Ishikawa (cell line): ENCODE measurements at regions not wholly inside any gene's neighbourhood (a gene's known extent, or its start where the extent isn't known, plus 50 kb on each side); places are given as distances from the start of the nearest gene placed in this dataset.

ENCODE experiments used
- CEBPB ChIP-seq: IDR thresholded peaks from 2 replicates; pipeline ENCODE4 v1.6.1; 2012
- CREB1 ChIP-seq: IDR thresholded peaks from 2 replicates; pipeline ENCODE4 v1.6.1; 2012; ENCODE audit warnings: low read depth
- EGR1 ChIP-seq: IDR thresholded peaks from 2 replicates; pipeline ENCODE4 v1.6.1; 2012
- EP300 ChIP-seq: IDR thresholded peaks from 2 replicates; pipeline ENCODE4 v1.6.1; 2012; ENCODE audit warnings: borderline replicate concordance
- FOXM1 ChIP-seq: IDR thresholded peaks from 2 replicates; pipeline ENCODE4 v1.6.1; 2012; ENCODE audit warnings: low read depth, borderline replicate concordance
- MAX ChIP-seq: IDR thresholded peaks from 2 replicates; pipeline ENCODE4 v1.6.1; 2012
- NFIC ChIP-seq: IDR thresholded peaks from 2 replicates; pipeline ENCODE4 v1.6.1; 2012
- RAD21 ChIP-seq: IDR thresholded peaks from 2 replicates; pipeline ENCODE4 v1.6.1; 2012; ENCODE audit warnings: low read depth
- REST ChIP-seq: IDR thresholded peaks from 2 replicates; pipeline ENCODE4 v1.6.1; 2012; ENCODE audit warnings: low read depth, mild to moderate bottlenecking
- TAF1 ChIP-seq: IDR thresholded peaks from 2 replicates; pipeline ENCODE4 v1.6.1; 2012; ENCODE audit warnings: low read depth, mild to moderate bottlenecking
- TCF12 ChIP-seq: IDR thresholded peaks from 2 replicates; pipeline ENCODE4 v1.6.1; 2012; ENCODE audit warnings: low read depth
- TEAD4 ChIP-seq: IDR thresholded peaks from 2 replicates; pipeline ENCODE4 v1.6.1; 2012
- YY1 ChIP-seq: IDR thresholded peaks from 2 replicates; pipeline ENCODE4 v1.6.1; 2012; ENCODE audit warnings: low read depth
- ZBTB7A ChIP-seq: IDR thresholded peaks from 2 replicates; pipeline ENCODE4 v1.6.1; 2012; ENCODE audit warnings: low read depth
- TF ChIP-seq, protein P1 (sequence below): IDR thresholded peaks from 2 replicates; pipeline ENCODE4 v1.6.1; 2012

DNA sequence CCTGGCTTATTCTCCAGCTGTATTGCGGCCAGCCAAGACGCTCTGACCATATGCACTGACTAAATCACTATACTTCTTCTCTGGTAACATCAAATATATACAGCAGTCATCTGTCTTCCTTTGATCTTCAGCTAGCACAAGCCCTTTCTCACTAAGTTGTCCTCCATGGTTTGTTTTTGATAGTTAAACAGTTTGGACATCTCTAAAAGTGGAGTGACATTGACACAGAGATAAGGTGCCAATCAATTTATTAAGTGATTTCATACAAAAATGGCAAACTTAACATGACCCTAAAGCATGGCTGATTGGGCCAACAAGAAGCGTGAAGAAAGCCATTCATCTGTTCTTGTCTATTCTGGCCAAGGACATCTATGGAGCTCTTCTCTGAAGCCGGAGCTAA, 334.9 kb downstream of the NKX6-1 start:
- TF ChIP-seq NFIC (no peak), TEAD4 (no peak), FOXM1 (no peak)

DNA sequence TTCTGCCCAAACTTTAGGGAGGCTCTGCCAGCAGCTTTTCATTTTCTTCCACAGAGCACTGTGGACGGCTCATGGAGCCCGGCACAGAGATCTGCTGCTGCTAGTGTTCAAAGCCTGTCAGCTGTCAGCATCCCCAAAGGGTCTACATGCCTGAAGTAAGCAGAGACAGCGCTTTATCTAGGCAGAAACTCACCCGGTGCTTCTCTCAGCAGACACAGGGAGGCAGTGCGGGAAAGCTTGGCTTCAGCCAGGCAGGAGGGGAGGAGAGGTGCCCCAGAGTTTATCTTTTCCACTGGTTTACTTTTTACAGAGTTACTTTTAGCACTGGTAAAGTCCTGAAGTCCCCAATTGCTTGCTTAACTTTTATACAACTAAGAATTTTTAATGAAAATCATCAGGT, 339.3 kb downstream of the NKX6-1 start:
- no peak for TF ChIP-seq TAF1
- no peak for TF ChIP-seq CEBPB
- TF ChIP-seq FOXM1, result no peak
- TF ChIP-seq YY1, result no peak
- no peak for TF ChIP-seq CREB1
- TF ChIP-seq, protein P1, sequence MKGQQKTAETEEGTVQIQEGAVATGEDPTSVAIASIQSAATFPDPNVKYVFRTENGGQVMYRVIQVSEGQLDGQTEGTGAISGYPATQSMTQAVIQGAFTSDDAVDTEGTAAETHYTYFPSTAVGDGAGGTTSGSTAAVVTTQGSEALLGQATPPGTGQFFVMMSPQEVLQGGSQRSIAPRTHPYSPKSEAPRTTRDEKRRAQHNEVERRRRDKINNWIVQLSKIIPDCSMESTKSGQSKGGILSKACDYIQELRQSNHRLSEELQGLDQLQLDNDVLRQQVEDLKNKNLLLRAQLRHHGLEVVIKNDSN, result no peak
- TF ChIP-seq ZBTB7A, result no peak
- no peak for TF ChIP-seq EGR1
- no peak for TF ChIP-seq EP300
- no peak for TF ChIP-seq NFIC
- no peak for TF ChIP-seq TEAD4
- no peak for TF ChIP-seq REST
- no peak for TF ChIP-seq TCF12
- TF ChIP-seq MAX, result no peak
- TF ChIP-seq RAD21, result no peak

GRCh38 chr4:84158670-84159069, 340.4 kb downstream of the NKX6-1 start:
- TF ChIP-seq EP300, result no peak
- no peak for TF ChIP-seq TEAD4
- TF ChIP-seq YY1, result no peak
- no peak for TF ChIP-seq CREB1
- no peak for TF ChIP-seq MAX
- no peak for TF ChIP-seq CEBPB
- no peak for TF ChIP-seq EGR1
- TF ChIP-seq TCF12, result no peak
- no peak for TF ChIP-seq REST

DNA sequence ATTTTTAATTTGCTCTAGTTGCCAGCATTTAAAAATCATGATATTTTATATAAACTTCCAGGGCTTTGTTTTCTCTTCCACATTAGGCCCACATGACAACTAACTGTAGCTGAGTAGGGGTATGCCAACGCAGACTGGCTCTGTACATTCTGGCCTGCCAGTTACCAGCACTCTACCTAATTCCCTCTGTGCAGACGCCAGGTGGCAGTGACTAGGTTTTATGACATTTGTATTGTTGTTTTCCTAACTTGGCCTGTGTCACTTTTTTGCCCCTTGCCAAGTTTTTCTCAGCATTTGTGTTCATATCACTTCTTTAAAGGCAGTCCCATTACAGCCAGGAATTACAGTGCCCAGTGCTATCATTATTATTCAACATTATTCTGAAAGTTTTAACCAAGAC, 347.5 kb downstream of the NKX6-1 start:
- TF ChIP-seq EP300, result no peak
- TF ChIP-seq MAX, result no peak
- no peak for TF ChIP-seq EGR1
- TF ChIP-seq CEBPB, result no peak
- no peak for TF ChIP-seq REST
- TF ChIP-seq FOXM1, result no peak
- TF ChIP-seq TAF1, result no peak
- TF ChIP-seq TEAD4, result no peak

DNA sequence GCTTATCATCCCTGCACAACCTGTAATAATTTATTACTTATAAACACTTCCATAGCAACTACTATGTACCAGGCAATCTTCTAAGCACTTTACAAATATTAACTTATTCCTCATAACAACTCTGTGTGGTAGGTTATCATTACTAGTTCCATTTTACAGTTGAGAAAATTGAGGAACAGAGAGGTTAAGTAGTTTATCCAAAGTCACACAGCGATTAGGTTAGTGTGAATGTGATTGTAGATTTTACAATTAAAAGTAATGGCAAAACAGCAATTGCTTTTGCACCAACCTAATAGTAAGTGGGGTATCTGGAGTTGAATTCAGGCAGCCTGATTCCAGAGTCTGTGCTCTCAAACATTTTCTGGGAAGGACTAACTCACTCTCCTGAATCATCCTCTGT, 348.9 kb downstream of the NKX6-1 start:
- TF ChIP-seq TCF12, result no peak
- no peak for TF ChIP-seq FOXM1
- no peak for TF ChIP-seq REST
- TF ChIP-seq CEBPB, result no peak
- no peak for TF ChIP-seq YY1
- TF ChIP-seq ZBTB7A, result no peak
- TF ChIP-seq EGR1, result no peak
- TF ChIP-seq TEAD4, result no peak
- no peak for TF ChIP-seq EP300
